D721Med (cell line): ENCODE measurements at regions not wholly inside any gene's neighbourhood (a gene's known extent, or its start where the extent isn't known, plus 50 kb on each side); places are given as distances from the start of the nearest gene placed in this dataset.

Source experiments
- DNase-seq: peaks from one replicate; pipeline ENCODE4 v3.0.0; 2011; ENCODE audit warnings: low spot score; ENCODE audit not compliant: insufficient read length
- FAIRE-seq: peaks from 2 replicates; lab custom pipeline; 2011; peaks lifted over from hg19 to GRCh38; lab: Jason Lieb, UNC
- CTCF ChIP-seq: IDR thresholded peaks from 2 replicates; pipeline ENCODE4 v1.5.1; 2012; ENCODE audit warnings: mild to moderate bottlenecking, control low read depth; ENCODE audit not compliant: insufficient read depth; ENCODE audit errors: missing control alignments

- FAIRE-seq (no peak), DNase-seq (no peak)
- TF ChIP-seq CTCF = no peak
Observed at GRCh38 chr14:29069228-29069627, 302.6 kb downstream of the FOXG1 start.

- DNase-seq = no peak
- FAIRE-seq = no peak
- TF ChIP-seq CTCF = no peak
Observed at GRCh38 chr14:29075761-29076160, 309.2 kb downstream of the FOXG1 start.

DNA sequence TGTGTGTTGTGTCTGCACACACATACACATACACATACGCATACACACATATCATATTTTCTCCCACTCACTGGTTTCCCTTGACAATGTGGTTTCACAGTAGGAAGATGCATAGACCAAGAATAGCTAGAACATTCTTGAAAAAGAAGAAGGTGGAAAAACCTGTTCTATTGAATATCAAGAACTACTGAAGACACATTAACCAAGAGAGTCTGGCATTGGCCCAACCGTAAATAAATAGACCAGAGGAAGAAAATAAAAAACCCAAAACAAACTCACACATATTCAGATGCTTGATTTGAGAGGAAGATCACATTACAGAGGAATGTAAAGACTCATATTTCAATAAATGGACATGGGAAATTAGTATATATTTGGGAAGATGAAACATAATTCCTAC is 311.3 kb downstream of the FOXG1 start:
- FAIRE-seq (no peak), DNase-seq (no peak)
- no peak for TF ChIP-seq CTCF

- DNase-seq = no peak
- TF ChIP-seq CTCF = no peak
- FAIRE-seq = no peak
Observed at GRCh38 chr14:29078810-29079522, 312.4 kb downstream of the FOXG1 start.

GRCh38 chr14:29085546-29085945 is 319.0 kb downstream of the FOXG1 start:
- DNase-seq (no peak), FAIRE-seq (no peak)
- TF ChIP-seq CTCF = no peak

GRCh38 chr14:29089849-29090248 is 323.3 kb downstream of the FOXG1 start:
- no peak for FAIRE-seq
- no peak for TF ChIP-seq CTCF
- no peak for DNase-seq

GRCh38 chr14:29092121-29092520 is 325.5 kb downstream of the FOXG1 start:
- no peak for TF ChIP-seq CTCF
- DNase-seq (no peak), FAIRE-seq (no peak)
